RPMI7951 (cell line): ENCODE measurements at regions not wholly inside any gene's neighbourhood (a gene's known extent, or its start where the extent isn't known, plus 50 kb on each side); places are given as distances from the start of the nearest gene placed in this dataset.

Experiments
- DNase-seq: peaks from one replicate; pipeline ENCODE4 v3.0.0-alpha.2; 2012; ENCODE audit warnings: low read depth

GRCh38 chr13:103287659-103288058 is 221.4 kb upstream of the SLC10A2 start:
- DNase-seq: no peak

GRCh38 chr13:103284466-103284865 is 218.2 kb upstream of the SLC10A2 start:
- no peak for DNase-seq

GRCh38 chr13:103283451-103283820 is 217.2 kb upstream of the SLC10A2 start:
- no peak for DNase-seq

GRCh38 chr13:103282571-103283450 is 216.6 kb upstream of the SLC10A2 start:
- DNase-seq: peak; percentile 3

GRCh38 chr13:103277959-103278694 is 211.9 kb upstream of the SLC10A2 start:
- no peak for DNase-seq

GRCh38 chr13:103276775-103277498 is 210.7 kb upstream of the SLC10A2 start:
- DNase-seq: no peak

- no peak for DNase-seq
These were observed 209.5 kb upstream of the SLC10A2 start for GRCh38 chr13:103275722-103276121.

- DNase-seq: no peak
These were observed 208.9 kb upstream of the SLC10A2 start for GRCh38 chr13:103275081-103275480.

- no peak for DNase-seq
These were observed 207.6 kb upstream of the SLC10A2 start for GRCh38 chr13:103273825-103274224.

GRCh38 chr13:103272770-103273169 is 206.6 kb upstream of the SLC10A2 start:
- no peak for DNase-seq

- DNase-seq: no peak
These were observed 197.2 kb upstream of the SLC10A2 start for GRCh38 chr13:103263448-103263847.

GRCh38 chr13:103255587-103256301 is 189.5 kb upstream of the SLC10A2 start:
- no peak for DNase-seq

GRCh38 chr13:103250071-103250470 is 183.9 kb upstream of the SLC10A2 start:
- no peak for DNase-seq

- no peak for DNase-seq
These were observed 180.5 kb upstream of the SLC10A2 start for GRCh38 chr13:103246581-103247200.

- DNase-seq: no peak
These were observed 177.3 kb upstream of the SLC10A2 start for GRCh38 chr13:103243495-103243894.

GRCh38 chr13:103238441-103238840 is 172.2 kb upstream of the SLC10A2 start:
- DNase-seq: no peak

- DNase-seq: no peak
These were observed 170.0 kb upstream of the SLC10A2 start for GRCh38 chr13:103236213-103236612.

GRCh38 chr13:103229674-103230073 is 163.5 kb upstream of the SLC10A2 start:
- DNase-seq: no peak

GRCh38 chr13:103224804-103225203 is 158.6 kb upstream of the SLC10A2 start:
- no peak for DNase-seq

- DNase-seq: no peak
These were observed 156.5 kb upstream of the SLC10A2 start for GRCh38 chr13:103222683-103223082.

- no peak for DNase-seq
These were observed 152.0 kb upstream of the SLC10A2 start for GRCh38 chr13:103218253-103218652.
